CD4-positive, alpha-beta T cell (primary cell): ENCODE measurements at regions not wholly inside any gene's neighbourhood (a gene's known extent, or its start where the extent isn't known, plus 50 kb on each side); places are given as distances from the start of the nearest gene placed in this dataset.

Experiments
- ATAC-seq: fragments of 200-7000 bp; cut with Tn5 transposase; one replicate; pipeline ENCODE4 v1.10.0; 2022; ENCODE audit warnings: mild to moderate bottlenecking; ENCODE audit not compliant: poor library complexity
- CTCF ChIA-PET: fragments of 350-600 bp; sonication (Branson Sonifier 250); formaldehyde crosslinking; loops from one replicate; lab custom pipeline; 2021; ENCODE audit warnings: antibody characterized with exemption, inconsistent platforms; lab: Charles Lee
- POLR2A ChIA-PET: fragments of 350-600 bp; sonication (Branson Sonifier 250); formaldehyde crosslinking; loops from one replicate; lab custom pipeline; 2021; ENCODE audit warnings: antibody characterized with exemption, inconsistent platforms; lab: Charles Lee
- DNase-seq, 14 experiments: peaks; one replicate each; pipeline ENCODE4 v3.0.0-alpha.2; 2013 to 2020; ENCODE audit warnings: mixed read lengths in 2 of 14
- H3K27ac ChIP-seq, 2 donors: one replicate each; pipeline versions ENCODE4 v1.5.1 to v1.7.0; 2013; ENCODE audit warnings: low read length in 2 of 2, low read depth in 1 of 2, mild to moderate bottlenecking in 1 of 2
- H3K27me3 ChIP-seq, 2 experiments: 1 replicate in 1 of 2; 2 replicates in 1 of 2; pipeline versions ENCODE4 v1.6.1 to v1.7.0; 2013; ENCODE audit warnings: low read length in 2 of 2, control low read depth in 1 of 2, mild to moderate bottlenecking in 1 of 2, moderate library complexity in 1 of 2; ENCODE audit not compliant: insufficient read depth in 2 of 2, control insufficient read depth in 1 of 2
- H3K36me3 ChIP-seq: one replicate; pipeline ENCODE4 v1.6.1; 2013; ENCODE audit warnings: low read length, control low read depth; ENCODE audit not compliant: insufficient read depth
- H3K4me1 ChIP-seq: one replicate; pipeline ENCODE4 v1.6.1; 2013; ENCODE audit warnings: low read length, control low read depth; ENCODE audit not compliant: insufficient read depth
- H3K4me3 ChIP-seq: one replicate; pipeline ENCODE4 v1.5.1; 2013; ENCODE audit warnings: mild to moderate bottlenecking, low read length, moderate library complexity
- H3K9me3 ChIP-seq, 2 experiments: 1 replicate in 1 of 2; 2 replicates in 1 of 2; pipeline versions ENCODE4 v1.6.1 to v1.7.0; 2013; ENCODE audit warnings: low read length in 2 of 2, mild to moderate bottlenecking in 2 of 2, control low read depth in 1 of 2, moderate library complexity in 1 of 2; ENCODE audit not compliant: control insufficient read depth in 1 of 2, insufficient read depth in 1 of 2
- H3K27ac Mint-ChIP-seq: one replicate; pipeline ENCODE4 v1.8.0; 2020; ENCODE audit warnings: mixed read lengths
- H3K27me3 Mint-ChIP-seq: one replicate; pipeline ENCODE4 v1.8.0; 2021; ENCODE audit warnings: mixed read lengths
- H3K36me3 Mint-ChIP-seq: one replicate; pipeline ENCODE4 v1.8.0; 2021; ENCODE audit warnings: low read depth, mixed read lengths
- H3K4me1 Mint-ChIP-seq: one replicate; pipeline ENCODE4 v1.8.0; 2021; ENCODE audit warnings: low read depth, mixed read lengths
- H3K4me3 Mint-ChIP-seq: one replicate; pipeline ENCODE4 v1.8.0; 2020; ENCODE audit warnings: mild to moderate bottlenecking, mixed read lengths
- H3K9me3 Mint-ChIP-seq: one replicate; pipeline ENCODE4 v1.8.0; 2020; ENCODE audit warnings: mixed read lengths
- CTCF ChIP-seq: fragments of 200-600 bp; IDR thresholded peaks from one replicate; pipeline ENCODE4 v1.8.0; 2022; ENCODE audit warnings: antibody characterized with exemption, mild to moderate bottlenecking
- intact Hi-C, 2 experiments: fragments of 100-400 bp; cut with DNase I in 1 of 2; cut with micrococcal nuclease in 1 of 2; formaldehyde crosslinking; loops; one replicate each; pipeline versions ENCODE4 v1.15.1 to v1.9.0; 2023 to 2025; cut with DNase I, micrococcal nuclease

DNA sequence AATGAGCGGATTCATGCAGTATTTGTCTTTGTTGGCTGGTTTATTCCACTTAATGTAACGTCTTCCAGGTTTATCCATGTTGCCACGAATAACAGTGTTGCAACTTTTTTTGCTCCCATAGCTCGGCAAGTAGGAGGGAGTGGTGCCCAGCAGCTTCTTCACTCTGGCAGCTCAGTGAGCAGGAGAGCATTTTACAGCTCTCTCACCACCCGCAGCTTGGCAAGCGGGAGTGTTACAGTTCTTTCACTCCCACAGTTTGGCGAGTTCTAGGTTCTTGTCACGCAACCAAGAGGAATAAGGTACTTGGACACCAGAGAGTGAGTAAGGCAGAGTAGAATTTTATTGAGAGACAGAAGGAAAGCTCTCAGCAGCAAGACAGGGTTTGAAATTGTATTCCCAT, 935.2 kb downstream of the TBL1XR1 start:
- H3K27me3 Mint-ChIP-seq, result no peaks in the 10 kb centered on the region
- ChIA-PET CTCF (no interaction called here), POLR2A (no interaction called here)
- Histone ChIP-seq H3K36me3 (no peaks in the 10 kb centered on the region), H3K27me3 (no peaks in the 10 kb centered on the region), H3K4me1 (no peaks in the 10 kb centered on the region), H3K27ac (no peak overlapping the region), H3K4me3 (no peak overlapping the region), H3K9me3 (peaks cover under 1 to 11% of the 10 kb centered on the region in 2 experiments)
- TF ChIP-seq CTCF, result no peak
- H3K27ac Mint-ChIP-seq, result no peak overlapping the region
- no peaks in the 10 kb centered on the region for H3K36me3 Mint-ChIP-seq
- peaks cover 28% of the 10 kb centered on the region for H3K9me3 Mint-ChIP-seq
- DNase-seq (no peak), ATAC-seq (no peak)
- H3K4me3 Mint-ChIP-seq, result no peak overlapping the region
- H3K4me1 Mint-ChIP-seq, result no peaks in the 10 kb centered on the region
- intact Hi-C loops, result no loop called here

- Mint-ChIP-seq H3K27ac (no peak overlapping the region), H3K9me3 (peaks cover 4% of the 10 kb centered on the region), H3K36me3 (no peaks in the 10 kb centered on the region), H3K4me3 (no peak overlapping the region), H3K4me1 (no peaks in the 10 kb centered on the region), H3K27me3 (no peaks in the 10 kb centered on the region)
- Histone ChIP-seq H3K9me3 (peaks cover 0 to 4% of the 10 kb centered on the region in 2 experiments), H3K4me1 (no peaks in the 10 kb centered on the region), H3K4me3 (no peak overlapping the region), H3K36me3 (no peaks in the 10 kb centered on the region), H3K27me3 (no peaks in the 10 kb centered on the region), H3K27ac (no peak overlapping the region)
- intact Hi-C loops, result no loop called here
- TF ChIP-seq CTCF, result no peak
- CTCF ChIA-PET, result no interaction called here
- POLR2A ChIA-PET, result no interaction called here
- DNase-seq, result no peak
- no peak for ATAC-seq
Observed at GRCh38 chr3:176247191-176247590, 950.1 kb downstream of the TBL1XR1 start.

- no peak overlapping the region for H3K4me3 Mint-ChIP-seq
- H3K36me3 Mint-ChIP-seq, result no peaks in the 10 kb centered on the region
- no peaks in the 10 kb centered on the region for H3K4me1 Mint-ChIP-seq
- H3K4me3 ChIP-seq, result no peak overlapping the region
- ChIA-PET CTCF (no interaction called here), POLR2A (no interaction called here)
- no peaks in the 10 kb centered on the region for H3K27me3 ChIP-seq
- no peak for DNase-seq
- H3K4me1 ChIP-seq, result no peaks in the 10 kb centered on the region
- no peak for ATAC-seq
- H3K9me3 Mint-ChIP-seq, result peaks cover 6% of the 10 kb centered on the region
- TF ChIP-seq CTCF, result no peak
- intact Hi-C loops, result no loop called here
- no peaks in the 10 kb centered on the region for H3K9me3 ChIP-seq
- no peaks in the 10 kb centered on the region for H3K36me3 ChIP-seq
- no peaks in the 10 kb centered on the region for H3K27me3 Mint-ChIP-seq
- no peak overlapping the region for H3K27ac ChIP-seq
- H3K27ac Mint-ChIP-seq, result no peak overlapping the region
Observed at GRCh38 chr3:176219970-176220369, 977.3 kb downstream of the TBL1XR1 start.
